ENCODE measurements at regions not wholly inside any gene's neighbourhood (a gene's known extent, or its start where the extent isn't known, plus 50 kb on each side); places are given as distances from the start of the nearest gene placed in this dataset.

GRCh38 chr6:168373389-168373788 lies 53.8 kb upstream of the DACT2 start:
- H3K27ac Mint-ChIP-seq = no peak overlapping the region
- H3K27ac ChIP-seq (ENCODE audit: low read depth) = no peak overlapping the region
- H3K4me2 ChIP-seq = no peak overlapping the region
- H3K79me2 ChIP-seq (replicated peaks; ENCODE audit: insufficient read depth) = no peaks in the 10 kb centered on the region
- H3K4me1 ChIP-seq (ENCODE audit: insufficient read depth) = no peaks in the 10 kb centered on the region
- no peaks in the 10 kb centered on the region for H3K27me3 ChIP-seq (ENCODE audit: insufficient read depth)
- H3K9me2 ChIP-seq (ENCODE audit: insufficient read depth) = no peaks in the 10 kb centered on the region
- DNase-seq (ENCODE audit: low spot score) (no peak), ATAC-seq (no peak)
- no peaks in the 10 kb centered on the region for H3K36me3 ChIP-seq (ENCODE audit: insufficient read depth)
- TF ChIP-seq ZNF331 (CRISPR knock-in tag; IDR thresholded peaks at IDR 0.05; ENCODE audit: low read depth) = no peak
- no peak for TF ChIP-seq EZH2phosphoT487 (IDR thresholded peaks at IDR 0.05; ENCODE audit: unreplicated experiment)
- no peak for TF ChIP-seq REST (IDR thresholded peaks at IDR 0.05; ENCODE audit: unreplicated experiment)
- no peak for TF ChIP-seq CREB1 (CRISPR knock-in tag; IDR thresholded peaks at IDR 0.05; ENCODE audit: low read depth)
- TF ChIP-seq POLR2AphosphoS5 (IDR thresholded peaks at IDR 0.05; ENCODE audit: low read depth) = no peak
- TF ChIP-seq STAT1 (IDR thresholded peaks at IDR 0.05; ENCODE audit: unreplicated experiment) = no peak
- TF ChIP-seq ETS1 (IDR thresholded peaks at IDR 0.05) = no peak
- TF ChIP-seq NANOG (IDR thresholded peaks at IDR 0.05; ENCODE audit: borderline replicate concordance) = no peak
- TF ChIP-seq EZH2 (IDR thresholded peaks at IDR 0.05; ENCODE audit: low read depth, unreplicated experiment) = no peak
- TF ChIP-seq ZNF462 (CRISPR knock-in tag; IDR thresholded peaks at IDR 0.05) = no peak
- TF ChIP-seq CTCF (conservative IDR thresholded peaks at IDR 0.05; ENCODE audit: low read depth in 2 of 2) = no peak
- no peak for TF ChIP-seq ZNF114 (CRISPR knock-in tag; IDR thresholded peaks at IDR 0.05)
- no peak for TF ChIP-seq JUNB (IDR thresholded peaks at IDR 0.05; ENCODE audit: unreplicated experiment)
- H3K36me3 Mint-ChIP-seq (ENCODE audit: low read depth) = peaks cover 10% of the 10 kb centered on the region
- H3K9me3 Mint-ChIP-seq = peaks cover 12% of the 10 kb centered on the region
- H3K4me3 ChIP-seq = no peak overlapping the region
- H2AFZ ChIP-seq = no peak overlapping the region
- peaks cover 11% of the 10 kb centered on the region for H3K27me3 Mint-ChIP-seq (ENCODE audit: insufficient read depth, low read depth, poor library complexity)
- H4K20me1 ChIP-seq (replicated peaks; ENCODE audit: insufficient read depth) = no peaks in the 10 kb centered on the region
- no peak overlapping the region for H3K4me3 Mint-ChIP-seq
- H3K4me1 Mint-ChIP-seq = peaks cover 5% of the 10 kb centered on the region
- H3F3A ChIP-seq (replicated peaks; ENCODE audit: low read depth) = no peaks in the 10 kb centered on the region

Measured in GM23338 (cell line).